ENCODE measurements at regions not wholly inside any gene's neighbourhood (a gene's known extent, or its start where the extent isn't known, plus 50 kb on each side); places are given as distances from the start of the nearest gene placed in this dataset.

GRCh38 chr21:23881783-23882182 is 1725.5 kb downstream of the MRPL39 start:
- Histone ChIP-seq H3K36me3 (ENCODE audit: control insufficient read depth in 4 of 4, insufficient read depth in 3 of 4, low read depth in 1 of 4, low read length in 3 of 4) (no peaks in the 10 kb centered on the region), H3K9ac (ENCODE audit: low read depth in 1 of 2, low read length in 2 of 2) (no peak overlapping the region), H3K27ac (ENCODE audit: low read depth in 1 of 2, low read length in 2 of 2) (no peak overlapping the region), H3K4me3 (ENCODE audit: low read depth in 1 of 3, low read length in 3 of 3) (no peak overlapping the region), H3K4me1 (ENCODE audit: control insufficient read depth in 4 of 4, insufficient read depth in 4 of 4, low read length in 3 of 4) (no peaks in the 10 kb centered on the region), H3K9me3 (ENCODE audit: control insufficient read depth in 4 of 4, low read length in 3 of 4) (no peaks in the 10 kb centered on the region), H3K27me3 (ENCODE audit: control insufficient read depth in 4 of 4, insufficient read depth in 4 of 4, low read length in 3 of 4) (no peaks in the 10 kb centered on the region)
- 96% methylated on average over 4 of the region's 4 CpGs for WGBS
- TF ChIP-seq YY1 (IDR thresholded peaks at IDR 0.05): no peak
- TF ChIP-seq RXRA (IDR thresholded peaks at IDR 0.05): no peak
- no peak for TF ChIP-seq FOXA2 (IDR thresholded peaks at IDR 0.05)
- no peak for TF ChIP-seq REST (IDR thresholded peaks at IDR 0.05)
- no peak for TF ChIP-seq NR2F2 (IDR thresholded peaks at IDR 0.05)
- TF ChIP-seq JUND (IDR thresholded peaks at IDR 0.05): no peak
- TF ChIP-seq MAX (IDR thresholded peaks at IDR 0.05): no peak
- no peak for TF ChIP-seq GABPA (IDR thresholded peaks at IDR 0.05 in 1 of 2, conservative IDR thresholded peaks at IDR 0.05 in 1 of 2)
- TF ChIP-seq HNF4G (IDR thresholded peaks at IDR 0.05): no peak
- TF ChIP-seq ATF3 (IDR thresholded peaks at IDR 0.05): no peak
- TF ChIP-seq RAD21 (IDR thresholded peaks at IDR 0.05): no peak
- no peak for TF ChIP-seq TAF1 (conservative IDR thresholded peaks at IDR 0.05)
- TF ChIP-seq CTCF (IDR thresholded peaks at IDR 0.05; ENCODE audit: low read depth, low read length, missing input control): no peak
- TF ChIP-seq ZBTB33 (IDR thresholded peaks at IDR 0.05): no peak
- TF ChIP-seq HNF4A (conservative IDR thresholded peaks at IDR 0.05): no peak
- no peak for TF ChIP-seq SP1 (IDR thresholded peaks at IDR 0.05)
- TF ChIP-seq EGR1 (IDR thresholded peaks at IDR 0.05; ENCODE audit: low read depth in 2 of 2): no peak
- no peak for TF ChIP-seq FOXA1 (IDR thresholded peaks at IDR 0.05)
- no peak for DNase-seq (ENCODE audit: low spot score)
